GM21529 (cell line): ENCODE measurements at regions not wholly inside any gene's neighbourhood (a gene's known extent, or its start where the extent isn't known, plus 50 kb on each side); places are given as distances from the start of the nearest gene placed in this dataset.
"Not testable (repeated sequence)": the region's sequence is repeated elsewhere in the genome, so short reads cannot be mapped to it uniquely, and the experiment has no call there.

ENCODE experiments used
- ATAC-seq: cut with Tn5 transposase; IDR thresholded peaks from one replicate; pipeline ENCODE4 v1.9.1; 2021; ENCODE audit not compliant: unreplicated experiment

DNA sequence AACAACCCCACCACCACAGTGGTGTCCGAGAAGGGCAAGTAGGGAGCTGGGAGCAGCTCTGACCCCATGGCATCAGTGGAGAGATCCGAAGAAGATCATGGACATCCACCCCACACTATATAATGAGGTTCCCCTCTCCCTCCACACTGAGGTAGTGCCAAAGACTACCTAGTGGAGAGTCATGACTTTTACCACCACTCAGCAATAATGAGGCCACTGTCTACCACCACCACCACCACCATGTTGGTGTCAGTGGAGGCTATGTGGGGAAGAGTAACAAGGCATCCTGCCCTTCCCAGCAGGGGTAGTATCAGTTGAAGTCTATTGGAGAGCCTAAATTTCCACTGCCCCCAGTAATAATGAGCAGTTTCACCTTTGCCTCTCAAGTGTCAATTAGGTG, 321.7 kb upstream of the ZC3H15 start:
- ATAC-seq: no peak

DNA sequence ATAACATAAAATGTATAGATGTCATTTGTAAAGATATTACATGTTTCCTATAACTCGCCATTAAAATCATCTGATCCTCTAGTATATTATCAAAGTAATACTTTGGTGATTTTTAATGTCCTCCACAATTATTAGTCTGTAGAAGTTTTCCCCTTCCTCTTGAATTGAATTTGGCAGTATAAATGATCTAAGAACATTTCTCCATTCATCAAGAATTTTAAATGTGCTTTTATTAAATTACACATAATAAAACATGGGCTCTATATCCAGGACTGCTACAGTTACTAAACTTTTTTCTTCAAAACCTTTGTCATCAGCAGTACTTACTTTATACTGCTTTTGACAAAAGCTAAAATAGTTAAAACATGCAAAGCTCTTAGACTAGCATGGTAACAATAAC, 315.4 kb upstream of the ZC3H15 start:
- ATAC-seq: no peak

GRCh38 chr2:186181625-186182024, 304.4 kb upstream of the ZC3H15 start:
- ATAC-seq: no peak

DNA sequence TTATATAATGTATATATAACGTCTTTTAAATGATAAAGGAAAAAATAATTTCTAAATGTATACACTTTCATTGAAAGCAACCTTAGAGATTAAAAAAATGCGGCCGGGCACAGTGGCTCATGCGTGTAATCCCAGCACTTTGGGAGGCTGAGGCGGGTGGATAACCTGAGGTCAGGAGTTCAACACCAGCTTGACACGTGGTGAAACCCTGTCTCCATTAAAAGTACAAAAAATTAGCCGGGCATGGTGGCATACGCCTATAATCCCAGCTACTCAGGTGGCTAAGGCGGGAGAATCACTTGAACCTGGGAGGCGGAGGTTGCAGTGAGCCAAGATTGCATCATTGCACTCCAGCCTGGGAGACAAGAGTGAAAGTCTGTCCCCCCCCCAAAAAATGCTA, 303.7 kb upstream of the ZC3H15 start:
- not testable (repeated sequence) for ATAC-seq

DNA sequence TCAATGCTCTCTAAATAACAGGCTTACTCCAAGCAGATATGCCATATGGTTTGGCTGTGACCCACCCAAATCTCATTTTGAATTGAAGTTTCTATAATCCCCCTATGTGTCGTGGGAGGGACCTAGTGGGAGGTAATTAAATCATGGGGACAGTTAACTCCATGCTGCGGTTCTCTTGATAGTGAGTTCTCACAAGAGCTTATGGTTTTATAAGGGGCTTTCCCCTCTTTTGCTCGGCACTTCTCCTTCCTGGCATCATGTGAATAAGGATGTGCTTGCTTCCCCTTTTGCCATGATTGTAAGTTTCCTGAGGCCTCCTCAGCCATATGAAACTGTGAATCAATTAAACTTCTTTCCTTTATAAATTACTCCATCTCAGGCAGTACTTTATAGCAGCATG, 302.7 kb upstream of the ZC3H15 start:
- ATAC-seq: no peak

DNA sequence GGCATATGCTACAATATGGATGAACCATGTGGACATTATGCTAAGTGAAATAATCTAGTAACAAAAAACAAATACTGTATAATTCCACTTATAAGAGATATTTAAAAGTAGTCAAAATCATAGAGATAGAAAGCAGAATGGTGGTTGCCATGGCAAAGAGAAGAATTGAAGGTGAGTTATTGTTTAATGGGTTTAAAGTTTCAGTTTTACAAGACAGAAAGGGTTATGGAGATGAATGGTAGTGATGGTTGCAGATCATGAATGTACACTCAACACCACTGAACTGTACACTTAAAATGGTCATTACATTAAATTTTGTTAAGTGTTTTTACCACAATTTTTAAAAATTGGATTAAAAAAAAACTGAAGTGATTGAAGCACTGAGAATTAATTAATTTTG, 298.2 kb upstream of the ZC3H15 start:
- ATAC-seq: no peak

- no peak for ATAC-seq
These were observed 296.2 kb upstream of the ZC3H15 start for GRCh38 chr2:186189816-186190215.

- ATAC-seq: no peak
These were observed 290.4 kb upstream of the ZC3H15 start for GRCh38 chr2:186195696-186196095.

DNA sequence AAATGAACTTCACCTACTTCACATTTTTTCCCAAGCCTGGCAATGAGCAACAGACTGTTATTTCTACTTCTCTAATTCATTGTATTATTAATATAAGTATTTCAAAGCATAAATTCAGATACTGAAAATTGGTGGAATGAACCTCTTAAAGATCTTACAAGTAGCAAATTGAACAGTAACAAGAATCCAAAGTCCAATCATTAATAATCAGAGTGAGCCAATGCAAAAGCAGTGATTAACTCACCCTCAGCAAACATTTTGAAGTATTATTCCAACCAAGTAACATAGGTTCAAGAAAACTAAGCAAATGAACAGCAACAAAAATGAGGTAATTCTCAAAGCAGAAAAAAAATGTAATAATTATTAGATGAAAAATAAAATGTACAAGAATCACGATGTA, 288.1 kb upstream of the ZC3H15 start:
- no peak for ATAC-seq

- no peak for ATAC-seq
These were observed 287.0 kb upstream of the ZC3H15 start for GRCh38 chr2:186199029-186199428.

- no peak for ATAC-seq
These were observed 284.7 kb upstream of the ZC3H15 start for GRCh38 chr2:186201371-186201770.

DNA sequence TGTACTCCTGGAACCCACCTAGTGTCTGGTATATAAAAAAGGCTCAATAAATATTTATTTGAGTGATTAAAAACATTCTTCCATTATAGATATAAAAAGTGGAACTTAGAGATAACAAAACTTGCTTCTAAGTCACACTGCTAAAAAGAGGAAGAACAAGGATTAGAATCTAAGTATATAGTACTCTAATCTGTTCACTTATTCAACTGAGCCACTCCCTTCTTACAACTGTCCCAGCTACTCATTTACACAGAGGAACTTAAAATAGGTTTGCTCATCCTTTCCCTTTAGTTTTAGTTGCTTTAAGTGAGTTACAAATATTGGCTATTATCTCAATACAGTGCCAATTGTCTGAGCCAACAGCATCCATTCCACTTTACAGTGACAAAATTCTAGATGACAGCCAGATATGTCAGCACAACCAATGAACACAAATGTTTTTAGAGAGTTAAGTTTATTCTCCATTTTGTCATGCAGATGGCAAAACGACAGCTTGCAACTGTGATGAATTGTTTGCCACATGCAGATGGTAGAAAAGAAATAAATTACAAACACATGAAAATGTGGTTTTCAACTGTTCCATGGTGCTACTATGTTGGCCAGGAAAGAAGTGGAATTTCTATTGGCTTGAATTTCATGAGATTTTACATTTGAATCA, 280.7 kb upstream of the ZC3H15 start:
- ATAC-seq: no peak

DNA sequence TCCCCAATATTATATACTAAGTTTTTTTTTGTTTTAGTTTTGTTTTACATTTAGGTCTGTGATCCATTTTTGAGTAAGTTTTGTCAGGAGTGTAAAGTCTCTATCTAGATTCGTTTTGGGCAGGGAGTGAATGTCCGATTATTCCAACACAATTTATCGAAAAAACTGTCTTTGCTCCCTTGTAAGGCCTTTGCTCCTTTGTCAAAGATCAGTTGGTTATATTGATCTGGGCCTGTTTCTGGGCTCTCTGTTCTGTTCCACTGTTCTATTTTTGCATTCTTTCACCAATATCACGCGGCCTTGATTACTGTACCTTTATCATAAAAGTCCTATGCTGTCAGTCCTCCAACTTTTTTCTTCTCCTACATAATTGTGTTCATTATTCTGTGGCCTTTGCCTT, 276.5 kb upstream of the ZC3H15 start:
- ATAC-seq: no peak

- no peak for ATAC-seq
These were observed 265.7 kb upstream of the ZC3H15 start for GRCh38 chr2:186220409-186220808.

DNA sequence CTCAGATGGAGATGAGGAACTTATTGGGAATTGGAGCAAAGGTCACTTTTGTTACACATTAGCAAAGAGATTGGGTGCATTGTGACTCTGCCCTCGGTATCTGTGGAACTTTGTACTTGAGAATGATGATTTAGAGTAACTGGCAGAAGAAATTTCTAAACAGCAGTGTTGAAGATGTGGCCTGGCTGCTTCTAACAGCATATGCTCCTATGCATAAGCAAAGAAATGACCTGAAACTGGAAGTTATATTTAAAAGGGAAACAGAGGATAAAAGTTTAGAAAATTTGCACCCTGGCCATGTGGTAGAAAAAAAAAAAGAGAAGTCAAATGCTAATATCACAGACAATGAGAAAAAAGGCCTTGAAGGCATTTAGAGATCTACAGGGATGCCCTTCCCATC, 256.8 kb upstream of the ZC3H15 start:
- no peak for ATAC-seq

GRCh38 chr2:186241874-186242273, 244.2 kb upstream of the ZC3H15 start:
- ATAC-seq: no peak

DNA sequence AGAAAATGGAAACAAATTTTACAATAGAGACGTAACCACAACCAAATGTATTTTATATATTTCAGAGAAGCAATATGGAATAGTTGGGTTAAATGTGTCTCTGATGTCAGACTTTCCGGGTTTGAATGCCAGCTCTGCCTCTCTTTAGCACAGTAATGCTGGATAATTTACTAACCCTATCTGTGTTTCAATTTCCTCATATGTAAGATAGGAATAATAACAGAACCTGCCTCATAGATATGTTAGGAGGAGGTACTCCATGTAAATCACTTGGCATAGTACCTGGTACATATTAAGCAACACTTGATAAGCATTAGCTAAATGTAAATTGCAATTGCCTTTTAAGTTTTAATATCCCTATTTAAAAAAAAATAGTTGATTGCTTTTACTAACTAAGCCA, 231.3 kb upstream of the ZC3H15 start:
- ATAC-seq: no peak

DNA sequence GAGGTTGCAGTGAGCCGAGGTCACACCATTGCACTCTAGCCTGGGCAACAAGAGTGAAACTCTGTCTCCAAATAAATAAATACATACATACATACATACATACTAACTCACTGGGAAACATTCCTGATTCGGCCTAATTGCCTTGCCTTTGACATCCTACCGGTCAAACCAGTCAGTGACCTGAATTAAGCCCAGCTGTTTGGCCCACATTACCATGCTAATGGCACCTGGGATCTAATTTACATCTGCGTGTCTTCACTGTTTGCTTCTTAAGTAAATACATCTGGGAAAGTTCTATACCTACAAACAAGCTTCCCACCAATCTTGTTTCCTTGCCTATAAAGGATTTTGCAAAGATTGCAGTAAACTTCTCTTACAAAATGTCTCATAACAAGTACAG, 230.2 kb upstream of the ZC3H15 start:
- ATAC-seq: no peak

DNA sequence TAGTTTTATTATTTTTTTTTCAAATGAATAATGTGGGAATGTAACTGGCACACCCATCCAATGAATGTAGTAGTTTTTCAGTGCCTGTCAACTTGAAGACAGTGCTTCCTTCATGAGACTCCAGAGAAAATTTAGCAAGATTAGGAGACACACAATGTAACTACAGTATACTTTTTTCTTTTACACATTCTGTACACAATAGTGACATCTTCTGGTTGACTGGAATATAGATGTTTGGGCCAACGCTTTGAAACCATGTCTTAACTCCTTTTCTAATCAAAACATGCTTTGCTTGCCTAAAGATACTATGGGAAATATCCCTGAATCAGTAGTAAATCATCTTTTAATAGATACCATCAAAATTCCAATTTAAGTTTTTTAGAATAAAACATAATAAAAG, 229.5 kb upstream of the ZC3H15 start:
- ATAC-seq: peak; percentile 76

DNA sequence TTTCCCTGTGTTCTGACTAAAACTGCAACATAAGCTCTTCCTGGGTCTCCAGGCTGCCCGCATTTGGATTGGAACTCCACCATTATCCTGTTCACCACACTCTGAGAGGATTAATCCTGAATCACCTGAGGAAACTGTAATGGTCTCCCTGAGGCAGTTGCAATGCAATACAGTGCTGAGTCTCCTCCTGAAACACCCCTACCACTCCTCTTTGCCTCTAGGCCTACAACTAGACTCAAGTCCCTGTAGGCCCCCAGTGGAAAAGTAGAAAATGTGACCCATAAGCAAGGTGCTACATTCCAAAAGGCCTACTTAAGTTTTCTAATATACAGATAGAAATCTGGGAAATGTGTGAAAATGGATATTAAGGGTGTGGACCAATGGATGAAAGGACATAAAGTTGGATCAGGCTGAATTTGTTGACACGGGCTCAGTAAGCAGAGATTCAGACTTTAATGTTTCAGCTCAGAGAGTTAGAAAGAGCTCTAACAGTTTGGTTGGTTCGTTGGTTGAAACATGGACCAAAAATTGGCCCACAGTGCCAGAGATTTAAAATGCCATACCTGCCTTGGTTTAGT, 222.3 kb upstream of the ZC3H15 start:
- ATAC-seq: no peak

GRCh38 chr2:186269536-186269935, 216.5 kb upstream of the ZC3H15 start:
- no peak for ATAC-seq

DNA sequence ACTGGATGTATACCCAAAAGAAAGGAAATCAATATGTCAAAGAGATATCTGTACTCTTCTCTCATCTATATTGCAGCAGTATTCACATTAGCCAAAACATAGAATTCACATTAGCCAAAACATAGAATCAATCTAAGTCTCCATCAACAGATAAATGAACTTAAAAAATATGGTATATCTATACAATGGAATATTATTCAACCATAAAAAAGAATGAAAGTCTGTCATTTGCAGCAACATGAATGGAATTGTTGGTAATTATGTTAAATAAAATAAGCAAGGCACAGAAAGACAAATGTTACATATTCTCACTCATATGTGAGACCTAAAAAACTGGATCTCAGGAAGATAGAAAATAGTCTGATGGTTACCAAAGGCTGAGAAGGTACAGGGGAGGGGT, 212.1 kb upstream of the ZC3H15 start:
- ATAC-seq: no peak

GRCh38 chr2:186274936-186275575, 211.0 kb upstream of the ZC3H15 start:
- no peak for ATAC-seq
